HG03045 (cell line): ENCODE measurements at regions not wholly inside any gene's neighbourhood (a gene's known extent, or its start where the extent isn't known, plus 50 kb on each side); places are given as distances from the start of the nearest gene placed in this dataset.
"Not testable (repeated sequence)": the region's sequence is repeated elsewhere in the genome, so short reads cannot be mapped to it uniquely, and the experiment has no call there.

Experiments used
- ATAC-seq: cut with Tn5 transposase; IDR thresholded peaks from one replicate; pipeline ENCODE4 v1.9.1; 2021; ENCODE audit warnings: mild to moderate bottlenecking, moderate library complexity; ENCODE audit not compliant: unreplicated experiment

DNA sequence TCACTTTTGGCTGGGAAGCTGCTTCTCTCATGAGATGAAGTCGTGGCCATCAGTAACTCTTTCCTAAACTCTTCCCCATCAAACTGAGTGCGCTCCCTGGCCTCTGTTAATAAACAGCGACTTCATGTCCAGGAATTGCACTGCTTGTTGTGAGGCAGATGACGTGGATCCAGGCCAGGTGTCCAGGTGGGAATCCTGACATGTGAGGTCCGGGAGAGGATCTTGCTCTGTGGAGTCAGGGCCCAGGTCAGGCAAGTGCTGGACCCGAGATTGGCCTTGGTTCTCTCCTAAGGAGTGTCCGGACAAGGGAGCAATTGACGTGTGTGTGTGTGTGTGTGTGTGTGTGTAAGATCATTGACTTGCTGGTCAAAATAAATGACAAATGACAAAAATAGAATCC, 362.7 kb downstream of the GLRX3 start:
- ATAC-seq, result no peak

DNA sequence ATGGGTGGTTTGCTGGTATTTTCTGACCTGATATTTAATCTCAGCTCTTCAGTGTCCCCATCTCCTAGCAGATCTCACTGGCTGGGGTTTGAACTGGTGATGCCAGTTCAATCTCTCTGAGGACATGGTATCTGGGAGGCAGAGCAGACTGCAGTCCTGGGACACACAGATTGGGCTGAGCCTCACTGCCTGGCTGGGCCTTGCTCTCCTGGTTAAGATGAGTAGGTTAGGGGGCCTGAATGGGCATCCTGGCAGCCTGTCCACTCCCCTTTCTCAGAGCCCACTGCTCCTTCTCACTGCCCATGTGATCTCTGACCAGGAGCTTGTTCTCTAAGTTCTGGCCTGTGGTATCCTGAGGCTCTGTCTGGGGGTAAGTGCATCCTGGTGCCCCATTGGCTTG, 363.4 kb downstream of the GLRX3 start:
- ATAC-seq, result no peak

DNA sequence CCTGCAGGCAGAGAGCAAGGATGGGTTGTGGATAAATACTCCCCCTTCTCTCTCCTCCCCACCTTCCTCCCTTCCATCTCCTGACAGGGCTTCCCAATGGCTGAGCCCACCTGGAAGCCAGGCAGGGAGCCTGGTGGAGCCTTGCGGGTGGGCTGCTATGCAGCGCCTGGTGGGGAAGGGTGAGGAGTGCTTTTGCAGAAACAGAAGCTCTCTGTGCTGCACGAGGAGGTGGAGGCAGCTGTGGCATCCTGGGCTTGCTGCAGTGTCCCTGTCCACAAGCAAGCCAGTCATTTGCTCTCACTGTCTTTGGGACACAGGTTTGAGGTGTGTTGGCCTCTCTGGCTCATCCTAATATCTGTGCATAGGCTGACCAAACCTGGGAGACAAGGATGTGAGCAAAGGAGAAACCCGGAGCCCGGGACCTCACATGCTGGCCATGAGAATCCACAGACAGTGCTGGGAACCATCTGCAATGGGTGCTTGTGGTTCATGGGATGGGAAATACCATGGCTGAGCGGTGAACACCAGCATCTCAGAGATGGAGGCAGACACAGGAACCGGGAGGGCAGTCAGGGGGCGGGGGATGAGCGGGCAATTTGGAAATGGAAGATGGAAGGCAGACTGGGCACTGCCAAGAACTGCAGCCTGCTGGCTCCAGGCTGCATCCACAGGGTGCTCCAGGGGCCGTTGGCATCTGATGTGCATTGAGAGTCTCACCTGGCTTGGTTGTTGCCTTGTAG, 364.2 kb downstream of the GLRX3 start:
- no peak for ATAC-seq

DNA sequence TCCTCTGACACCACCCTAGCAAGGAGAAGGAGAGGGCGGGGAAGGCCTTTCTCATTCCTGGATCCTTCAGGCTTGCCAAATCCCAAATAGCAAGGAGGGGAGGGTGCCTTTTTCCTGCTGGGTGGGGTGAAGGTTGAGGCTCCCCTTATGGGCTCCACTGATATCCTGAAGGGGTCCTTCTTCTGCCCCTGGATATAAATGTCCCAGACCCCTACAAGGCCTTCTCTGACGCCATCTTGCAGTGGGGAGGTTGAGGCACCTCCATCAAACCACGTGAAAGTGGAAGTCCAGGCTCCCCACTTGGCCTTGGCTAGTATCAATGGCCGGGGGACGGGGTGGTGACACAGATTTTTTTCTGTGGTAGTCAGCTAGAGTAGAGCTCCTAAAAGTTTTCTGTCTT, 371.3 kb downstream of the GLRX3 start:
- no peak for ATAC-seq

DNA sequence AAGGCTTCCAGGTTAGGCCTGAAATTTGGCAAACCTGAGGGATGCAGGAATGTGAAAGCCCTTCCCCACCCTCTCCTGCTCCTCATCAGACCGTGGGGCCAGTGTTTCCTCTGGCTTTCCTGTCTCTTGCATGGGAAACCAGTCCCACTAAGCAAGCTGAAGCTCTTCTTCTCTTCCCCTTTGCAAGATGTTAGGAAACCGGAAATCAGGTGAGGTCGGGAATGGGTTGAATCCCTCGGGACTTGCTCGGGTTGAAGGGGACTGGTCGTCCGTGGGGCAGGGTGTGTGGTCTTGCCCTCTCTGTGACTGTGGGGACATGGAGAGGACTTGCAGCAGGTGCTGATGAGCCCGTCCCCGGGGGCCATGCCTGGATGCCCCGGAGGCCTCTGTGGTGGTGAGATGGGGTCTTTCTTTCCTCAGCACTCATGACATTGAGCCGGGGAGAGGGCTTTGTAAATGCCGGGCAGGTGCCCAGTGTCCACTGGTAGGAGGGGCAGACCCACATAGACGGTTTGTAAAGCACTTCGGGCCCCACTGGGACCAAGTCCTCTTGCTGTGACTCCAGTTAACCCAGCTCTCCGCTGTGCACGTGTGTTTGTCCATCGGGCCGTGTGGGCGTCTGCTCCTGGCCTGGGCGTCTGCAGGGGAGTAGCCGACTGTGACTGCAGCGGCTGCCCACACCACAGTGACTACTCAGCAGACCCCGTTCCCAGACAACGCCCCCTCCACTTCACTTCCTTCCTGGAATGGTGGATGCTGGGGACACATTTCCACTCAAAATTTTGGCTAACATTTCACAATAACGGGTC, 373.9 kb downstream of the GLRX3 start:
- no peak for ATAC-seq

DNA sequence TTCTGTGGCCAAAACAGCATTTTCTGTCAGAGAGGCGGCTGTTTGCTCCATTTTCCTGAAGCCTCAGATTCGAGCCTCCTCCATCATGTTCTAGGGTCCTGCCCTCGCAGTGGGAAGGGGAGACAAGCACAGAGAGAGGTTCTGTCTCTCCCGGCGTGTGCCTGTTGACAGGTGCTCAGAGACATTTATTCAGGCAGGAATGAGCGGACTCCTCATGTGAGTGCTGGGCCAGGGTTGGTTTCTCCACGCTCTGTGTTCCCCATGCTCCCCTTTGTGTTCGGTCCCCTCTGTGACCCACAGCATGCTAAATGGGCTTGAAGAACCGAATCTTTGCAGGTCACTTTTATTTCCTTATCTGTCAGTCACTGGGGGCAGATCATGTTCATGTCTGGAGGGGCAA, 374.6 kb downstream of the GLRX3 start:
- ATAC-seq, result no peak

DNA sequence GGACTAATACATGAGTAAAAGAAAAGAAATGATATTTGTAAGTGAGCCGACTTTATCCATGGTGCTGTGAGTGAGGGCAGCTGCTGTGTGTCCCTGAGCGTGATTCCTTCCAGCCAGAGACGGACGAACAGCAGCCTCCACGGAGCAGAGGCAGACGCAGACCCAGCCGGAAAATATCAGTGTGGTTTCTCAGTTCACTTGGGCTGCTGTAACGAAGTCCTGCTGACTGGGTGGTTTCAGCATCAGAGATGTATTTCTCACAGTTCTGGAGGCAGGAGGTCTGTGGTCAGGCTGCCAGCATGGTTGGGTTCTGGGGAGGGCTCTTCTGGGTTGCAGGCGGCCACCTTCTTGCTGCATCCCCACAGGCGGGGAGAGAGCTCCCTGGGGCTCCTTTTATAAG, 375.6 kb downstream of the GLRX3 start:
- ATAC-seq, result no peak

DNA sequence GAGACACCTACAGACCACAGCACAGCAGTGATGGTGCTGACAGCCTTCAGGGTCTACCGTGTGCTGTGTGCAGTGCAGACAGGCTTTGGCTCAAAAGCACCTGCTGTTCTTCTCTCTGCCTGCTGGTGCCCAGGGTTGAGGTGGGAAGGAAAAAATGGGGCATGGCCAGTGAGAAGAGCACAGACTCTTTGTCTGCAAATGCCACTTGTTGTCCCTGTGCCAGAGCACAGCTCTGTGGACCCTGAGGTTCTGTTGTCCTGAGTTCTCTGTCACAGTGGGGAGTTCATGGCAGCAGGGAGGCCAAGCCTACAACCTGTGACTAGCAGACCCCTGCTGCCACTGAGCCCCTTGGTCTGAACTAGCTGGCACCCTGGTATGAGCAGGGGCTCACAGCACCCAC, 376.7 kb downstream of the GLRX3 start:
- ATAC-seq, result no peak

DNA sequence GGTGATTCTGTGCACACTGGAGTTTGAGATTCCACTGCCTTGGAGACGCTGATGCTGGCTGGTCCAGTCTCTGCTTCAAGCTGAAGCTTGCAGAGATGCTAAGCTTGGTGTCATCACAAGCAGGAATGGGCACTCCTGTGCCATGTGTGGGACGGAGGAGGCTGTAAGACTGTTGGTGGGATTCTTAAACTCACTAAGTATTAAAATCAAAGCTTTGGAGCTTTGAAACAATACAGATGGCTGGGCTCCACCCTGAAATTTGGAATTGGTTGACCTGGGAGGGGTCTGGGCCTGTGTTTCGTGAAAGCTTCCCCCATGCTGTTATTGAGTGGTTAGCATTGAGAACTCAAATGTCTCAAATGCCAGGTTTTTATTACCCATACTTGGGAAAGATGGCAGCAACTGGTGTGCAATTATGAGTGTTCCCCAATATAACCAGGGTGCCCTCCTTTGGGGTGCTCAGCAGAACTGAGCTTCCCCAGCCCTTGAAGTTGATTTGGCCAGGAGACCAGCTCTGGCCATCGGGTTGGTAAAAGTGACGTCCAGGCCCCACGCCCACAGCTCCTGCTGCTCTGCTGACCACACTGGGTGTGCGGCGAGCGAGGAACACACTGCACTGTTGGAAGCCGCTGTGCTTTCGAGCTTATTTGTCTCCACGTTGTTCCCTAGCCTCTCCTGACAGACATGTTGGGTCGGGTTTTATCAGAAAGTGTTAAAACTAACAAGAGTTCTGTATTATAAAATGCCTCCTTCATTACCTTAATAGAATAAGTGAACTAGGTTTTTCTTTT, 377.7 kb downstream of the GLRX3 start:
- ATAC-seq, result no peak

DNA sequence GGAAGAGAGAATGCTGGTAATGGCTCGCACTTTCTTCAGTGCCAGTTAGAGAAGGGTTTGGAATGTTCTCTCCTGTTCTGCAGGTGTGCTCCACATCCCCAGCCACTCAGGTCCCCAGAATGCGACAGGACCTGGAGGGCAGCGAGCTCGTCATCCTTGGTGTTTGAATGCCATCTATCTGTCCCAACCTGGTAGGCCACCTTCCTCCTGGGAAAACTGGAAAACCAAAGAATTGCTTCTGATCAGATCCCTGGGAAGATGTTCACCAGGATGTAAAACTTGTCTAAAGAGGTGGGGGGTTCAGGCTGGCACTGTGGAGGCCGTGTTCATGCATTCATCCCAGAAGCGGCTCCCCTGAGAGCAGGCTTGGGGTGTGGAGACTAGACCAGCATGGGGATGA, 379.5 kb downstream of the GLRX3 start:
- ATAC-seq, result no peak

DNA sequence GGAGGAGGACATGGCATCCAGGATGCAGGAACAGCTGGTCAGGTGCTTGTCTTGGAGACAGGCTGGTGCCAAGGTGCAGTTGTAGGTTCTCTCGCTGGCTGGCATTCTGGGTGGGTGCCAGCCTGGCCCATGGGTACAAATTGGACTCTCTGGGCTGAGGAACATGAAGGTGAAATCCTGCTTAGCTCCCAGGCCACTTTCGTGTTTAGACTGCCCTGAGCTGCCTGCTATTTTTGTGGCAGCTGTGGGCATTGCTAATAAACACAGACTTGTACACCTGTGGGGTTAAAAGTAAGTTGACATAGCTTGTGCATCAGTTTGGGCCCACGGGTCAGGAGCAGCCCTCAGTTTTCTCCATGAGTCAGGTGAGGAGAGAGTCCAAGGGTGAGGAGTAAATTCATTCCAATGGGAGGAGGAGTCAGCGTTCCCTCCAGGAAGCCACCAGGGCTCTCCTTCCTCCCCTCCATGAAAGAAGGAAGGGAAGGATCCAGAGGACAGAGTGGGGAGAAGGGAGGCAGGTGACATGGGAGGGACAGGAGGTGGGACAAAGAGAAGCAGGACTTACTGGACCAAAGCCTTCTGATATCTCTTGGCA, 380.0 kb downstream of the GLRX3 start:
- no peak for ATAC-seq

DNA sequence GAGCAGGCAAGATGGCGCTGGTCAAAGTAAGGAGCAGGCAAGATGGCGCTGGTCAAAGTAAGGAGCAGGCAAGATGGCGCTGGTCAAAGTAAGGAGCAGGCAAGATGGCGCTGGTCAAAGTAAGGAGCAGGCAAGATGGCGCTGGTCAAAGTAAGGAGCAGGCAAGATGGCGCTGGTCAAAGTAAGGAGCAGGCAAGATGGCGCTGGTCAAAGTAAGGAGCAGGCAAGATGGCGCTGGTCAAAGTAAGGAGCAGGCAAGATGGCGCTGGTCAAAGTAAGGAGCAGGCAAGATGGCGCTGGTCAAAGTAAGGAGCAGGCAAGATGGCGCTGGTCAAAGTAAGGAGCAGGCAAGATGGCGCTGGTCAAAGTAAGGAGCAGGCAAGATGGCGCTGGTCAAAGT, 382.7 kb downstream of the GLRX3 start:
- not testable (repeated sequence) for ATAC-seq

DNA sequence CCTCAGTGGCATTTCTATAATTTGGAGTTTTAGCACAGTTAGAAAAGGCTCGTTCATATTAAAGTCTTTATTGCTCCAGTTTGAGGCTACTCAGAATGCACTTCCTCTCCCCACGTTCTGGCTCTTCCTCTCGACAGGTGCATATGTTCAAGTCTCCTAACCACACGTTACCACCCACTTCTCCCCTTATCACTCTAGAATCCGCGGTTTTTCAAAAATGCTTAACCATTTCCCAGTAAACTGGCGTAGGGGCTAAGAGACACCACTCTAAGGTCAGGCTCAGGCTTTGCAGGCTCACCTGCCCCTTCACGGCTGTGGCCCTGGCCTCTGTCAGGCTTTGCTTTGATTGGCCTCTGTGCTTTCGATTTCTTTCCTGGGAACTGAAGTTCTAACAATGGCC, 383.6 kb downstream of the GLRX3 start:
- ATAC-seq, result no peak

DNA sequence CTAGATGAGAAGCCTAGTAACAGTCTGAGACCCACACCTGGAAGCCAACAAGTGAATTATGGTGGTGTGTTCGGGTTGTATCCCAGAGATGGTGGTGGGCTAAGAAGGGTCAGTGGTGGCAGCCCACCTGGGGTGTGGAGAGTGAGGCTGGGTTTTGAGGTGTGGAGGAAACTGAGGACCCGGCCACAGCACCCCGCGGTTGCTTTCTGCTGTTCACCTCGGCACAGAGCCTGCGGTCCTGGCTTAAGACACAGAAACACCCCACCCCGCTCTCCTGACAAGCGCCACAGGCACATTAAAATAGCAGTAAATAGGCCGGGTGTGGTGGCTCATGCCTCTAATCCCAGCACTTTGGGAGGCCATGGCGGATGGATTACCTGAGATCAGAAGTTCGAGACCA, 395.1 kb downstream of the GLRX3 start:
- ATAC-seq, result no peak

DNA sequence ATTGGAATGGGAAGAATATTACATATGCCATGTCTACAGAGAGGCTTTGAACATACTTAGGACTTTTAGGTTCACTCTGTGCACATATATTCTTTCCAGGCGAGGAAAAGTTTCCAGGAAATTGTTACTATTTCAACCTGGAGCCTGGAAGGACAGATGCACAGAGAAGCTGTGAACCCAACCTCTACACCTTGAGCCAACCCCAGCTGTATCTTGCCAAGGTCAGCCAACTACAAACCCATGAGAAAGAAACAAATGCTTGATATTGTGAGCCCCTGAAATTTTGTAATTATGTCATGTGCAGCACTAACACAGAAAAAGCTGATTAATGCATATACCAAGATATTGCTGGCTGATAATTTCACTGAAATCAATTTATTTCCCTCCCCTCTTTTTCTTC, 404.9 kb downstream of the GLRX3 start:
- no peak for ATAC-seq

DNA sequence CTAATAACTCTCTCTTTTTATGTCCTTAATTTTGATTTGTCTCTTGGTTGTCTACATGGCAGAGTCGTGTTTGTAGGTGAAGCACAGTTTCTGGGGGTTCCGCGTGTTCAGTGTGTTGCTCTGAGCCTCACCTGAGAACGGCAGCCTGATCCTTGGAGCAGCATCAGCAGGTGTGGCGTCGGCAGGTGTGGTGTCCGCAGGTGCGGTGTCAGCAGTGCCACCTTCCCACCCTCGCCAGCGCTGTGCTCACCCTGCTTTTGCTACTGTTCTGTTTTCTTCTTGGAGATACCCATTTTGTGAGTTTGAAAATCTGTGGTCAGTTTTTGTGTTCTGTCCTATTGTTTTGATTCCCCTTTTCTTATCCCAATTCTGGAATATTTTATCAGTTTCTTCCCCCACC, 406.6 kb downstream of the GLRX3 start:
- ATAC-seq, result no peak

DNA sequence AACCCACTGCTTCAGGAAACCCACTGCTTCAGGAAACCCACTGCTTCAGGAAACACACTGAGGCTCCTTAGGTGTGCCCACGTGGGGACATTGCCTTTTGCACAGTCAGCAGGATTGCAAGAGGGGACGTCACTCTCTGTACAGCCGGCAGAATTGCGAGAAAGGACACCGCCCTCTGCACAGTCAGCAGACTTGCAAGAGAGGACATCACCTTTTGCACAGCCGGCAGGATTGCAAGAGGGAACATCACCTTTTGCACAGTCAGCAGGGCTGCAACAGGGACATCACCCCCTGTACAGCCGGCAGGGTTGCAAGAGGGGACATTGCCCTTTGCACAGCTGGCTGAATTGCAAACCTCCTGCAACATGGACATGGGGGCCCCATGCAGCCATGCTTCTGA, 407.6 kb downstream of the GLRX3 start:
- no peak for ATAC-seq

DNA sequence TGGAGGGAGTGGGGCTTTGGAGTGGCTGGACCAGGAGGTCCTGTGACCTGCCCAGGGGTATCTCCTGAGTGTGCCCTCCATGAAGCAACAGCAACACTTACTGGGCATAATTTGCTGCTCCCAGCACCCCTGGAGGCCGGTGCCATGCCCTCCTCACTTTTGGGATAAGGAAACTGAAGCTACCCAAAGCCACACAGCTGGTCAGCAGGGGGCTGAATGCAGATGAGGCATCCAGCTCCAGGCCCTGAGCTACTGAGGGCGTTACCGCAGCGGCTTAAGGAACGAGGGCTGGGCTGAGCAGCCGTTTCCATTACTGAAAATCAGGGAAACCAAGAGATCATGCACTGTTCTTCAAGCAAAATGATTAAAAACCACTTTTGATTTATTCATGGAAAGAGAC, 408.9 kb downstream of the GLRX3 start:
- no peak for ATAC-seq

DNA sequence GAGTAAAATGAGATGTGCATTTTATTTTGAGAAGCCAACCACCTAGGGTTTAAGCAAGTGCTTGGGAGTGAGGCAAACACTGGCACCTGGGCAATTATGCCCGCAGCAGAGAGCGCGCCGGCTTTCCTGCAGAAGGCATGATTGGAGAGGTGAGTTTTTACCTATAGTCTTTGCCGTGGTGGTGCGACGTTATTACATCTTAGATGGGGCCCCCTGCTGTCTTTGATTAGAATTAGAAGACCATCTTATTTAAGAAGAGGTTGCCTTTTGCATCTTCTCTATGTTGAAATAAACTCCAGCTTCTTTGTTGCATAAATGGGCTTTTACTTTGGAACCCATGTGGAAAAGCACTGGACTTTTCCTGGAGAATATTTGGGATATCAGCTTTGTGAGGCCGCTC, 409.5 kb downstream of the GLRX3 start:
- no peak for ATAC-seq

DNA sequence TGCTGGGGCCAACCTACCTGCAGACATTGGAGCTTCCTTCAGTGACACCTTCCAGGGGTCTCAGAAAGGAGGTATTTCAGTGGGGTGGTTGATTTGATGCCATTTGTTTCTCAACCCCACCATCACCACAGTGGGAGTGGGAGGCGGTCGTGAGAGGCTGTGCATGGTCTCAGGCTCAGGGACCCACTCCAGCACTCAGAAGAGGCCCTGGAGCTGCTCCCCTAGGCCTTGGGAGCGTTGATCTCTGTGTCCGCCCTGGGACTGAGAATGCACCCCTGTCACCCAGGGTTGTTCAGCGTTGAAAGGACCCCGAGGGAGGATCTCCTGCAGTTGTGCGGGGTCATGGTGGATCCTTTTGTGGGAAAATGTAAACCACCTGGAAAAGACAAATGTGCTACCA, 410.6 kb downstream of the GLRX3 start:
- ATAC-seq, result no peak

DNA sequence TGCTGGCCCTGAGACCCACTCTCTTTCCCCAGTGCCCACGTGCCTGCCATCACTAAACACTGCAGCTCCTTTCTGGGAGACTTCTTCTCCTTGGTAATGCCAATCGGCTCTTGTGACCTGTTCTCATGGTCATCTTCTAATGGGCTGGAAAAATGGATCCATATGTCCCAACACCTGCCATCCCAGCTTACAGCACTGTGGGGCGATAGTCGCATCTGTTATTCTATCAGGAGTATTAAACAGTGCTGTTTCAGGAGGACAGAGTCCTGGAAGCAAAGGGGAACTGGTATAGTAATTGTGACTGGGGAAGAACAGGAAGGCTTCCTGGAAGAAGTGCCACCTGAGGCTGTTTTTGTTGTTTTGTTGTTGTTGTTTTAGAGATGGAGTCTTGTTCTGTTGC, 411.2 kb downstream of the GLRX3 start:
- ATAC-seq, result no peak
